GM19023 (cell line): ENCODE measurements at regions not wholly inside any gene's neighbourhood (a gene's known extent, or its start where the extent isn't known, plus 50 kb on each side); places are given as distances from the start of the nearest gene placed in this dataset.
"Not testable (repeated sequence)": the region's sequence is repeated elsewhere in the genome, so short reads cannot be mapped to it uniquely, and the experiment has no call there.

Experiments
- ATAC-seq: cut with Tn5 transposase; IDR thresholded peaks from one replicate; pipeline ENCODE4 v1.9.1; 2021; ENCODE audit warnings: mild to moderate bottlenecking, moderate library complexity; ENCODE audit not compliant: unreplicated experiment

DNA sequence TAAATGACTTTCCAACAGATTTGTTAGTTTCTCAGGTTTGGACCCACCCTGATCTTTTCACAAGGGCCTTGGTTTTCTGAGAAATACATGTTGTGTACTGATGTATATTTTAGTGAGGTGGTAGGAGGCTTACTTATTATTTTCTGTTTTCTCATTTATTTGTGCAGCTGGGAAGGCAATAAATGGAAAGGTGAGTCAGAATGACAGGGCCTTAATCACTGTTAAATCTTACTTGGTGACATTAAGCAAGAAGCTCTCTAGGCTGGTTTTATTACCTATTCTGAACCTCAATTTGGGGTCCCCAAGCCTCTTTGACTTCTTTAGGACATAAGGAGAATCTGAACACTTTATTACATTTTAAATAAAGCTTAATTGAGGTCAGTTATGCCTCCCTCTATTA, 214.0 kb upstream of the DAB2 start:
- ATAC-seq: no peak

DNA sequence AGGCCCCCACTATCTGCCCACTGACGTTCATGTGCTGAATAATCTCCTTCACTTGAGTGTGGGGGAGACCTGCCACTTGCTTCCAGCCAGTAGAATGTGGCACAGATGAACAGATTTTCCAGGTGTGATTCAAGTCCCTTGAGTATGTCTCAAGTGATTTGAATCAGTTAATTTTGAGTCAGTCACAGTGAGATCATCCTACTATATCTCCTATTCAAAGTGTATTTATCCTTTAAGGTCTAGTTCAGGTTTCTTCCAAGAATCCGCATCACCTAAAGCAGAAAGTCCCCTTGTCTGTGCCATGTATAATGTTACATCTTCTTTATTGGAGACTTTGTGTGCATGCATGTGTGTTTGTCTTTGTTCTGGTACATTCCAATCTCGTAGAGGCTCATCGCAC, 208.3 kb upstream of the DAB2 start:
- ATAC-seq: no peak

DNA sequence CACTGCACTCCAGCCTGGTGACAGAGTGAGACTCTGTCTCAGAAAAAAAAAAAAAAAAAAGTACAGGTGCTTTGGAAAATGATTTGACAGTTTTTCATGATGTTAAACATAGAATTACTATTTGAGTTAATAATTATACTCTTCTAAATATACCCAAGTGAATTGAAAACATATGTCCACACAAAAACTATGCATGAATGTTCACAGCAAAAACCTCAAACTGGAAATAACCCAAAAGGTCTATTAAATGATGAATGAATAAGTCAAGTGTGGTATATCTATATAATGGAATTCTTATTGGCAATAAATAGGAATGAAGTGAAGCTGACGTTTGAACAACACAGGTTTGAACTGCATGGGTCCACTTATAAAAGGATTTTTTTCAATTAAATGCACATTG, 207.2 kb upstream of the DAB2 start:
- ATAC-seq: no peak

DNA sequence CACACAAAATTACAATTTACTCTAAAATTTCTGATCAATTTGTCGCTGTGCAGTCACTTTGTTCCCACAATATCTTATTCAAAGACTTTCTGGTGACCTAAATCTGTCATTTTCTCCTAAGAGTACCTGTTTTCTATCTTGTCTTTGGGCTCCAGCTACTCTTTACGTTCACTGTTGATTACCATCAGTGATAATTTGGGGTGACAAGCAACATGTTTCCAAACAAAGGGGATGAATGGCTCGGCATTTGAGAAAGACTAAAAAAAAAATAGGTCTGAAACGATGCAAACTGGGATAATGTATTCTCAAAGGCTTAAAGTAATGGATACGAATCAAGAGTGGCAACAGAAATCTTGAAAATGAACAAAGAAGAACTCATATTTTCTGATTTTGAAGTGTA, 205.2 kb upstream of the DAB2 start:
- no peak for ATAC-seq

DNA sequence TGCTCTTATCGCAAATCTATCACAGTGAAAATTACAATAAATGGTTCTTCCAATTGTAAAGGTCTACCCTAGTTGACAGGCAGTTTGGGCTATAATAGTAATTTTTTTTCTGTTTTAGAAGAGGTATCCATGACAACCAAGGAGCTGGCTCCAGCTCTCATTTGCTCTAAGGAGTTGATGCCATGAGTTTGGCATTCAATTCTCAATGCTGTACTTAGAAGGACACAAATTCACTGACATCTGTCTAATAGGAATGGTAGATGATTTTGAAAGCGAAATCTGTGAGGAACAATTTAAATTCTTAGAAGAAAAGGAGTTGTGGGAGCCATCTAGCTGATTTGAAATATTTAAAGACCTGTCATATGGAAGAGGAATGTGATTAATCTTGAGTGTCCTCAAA, 203.6 kb upstream of the DAB2 start:
- no peak for ATAC-seq

DNA sequence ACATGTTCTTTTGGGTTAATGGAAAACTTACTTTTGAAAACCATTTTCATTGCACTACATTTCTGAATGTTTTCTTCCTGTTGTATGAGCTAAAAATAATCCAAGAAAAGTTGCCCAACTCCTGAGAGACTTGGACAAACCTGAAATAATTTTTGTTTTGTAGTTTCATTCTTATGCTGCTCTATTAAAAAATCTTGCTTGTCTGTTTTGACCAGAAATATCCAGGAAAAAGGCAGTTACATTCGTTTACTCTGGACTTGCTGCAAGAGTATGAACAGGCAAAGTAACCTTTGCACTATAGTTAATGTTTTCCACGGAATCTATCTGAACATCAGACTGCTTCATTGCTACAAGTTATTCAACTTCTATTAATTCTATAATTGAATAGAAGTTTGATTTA, 200.1 kb upstream of the DAB2 start:
- no peak for ATAC-seq

DNA sequence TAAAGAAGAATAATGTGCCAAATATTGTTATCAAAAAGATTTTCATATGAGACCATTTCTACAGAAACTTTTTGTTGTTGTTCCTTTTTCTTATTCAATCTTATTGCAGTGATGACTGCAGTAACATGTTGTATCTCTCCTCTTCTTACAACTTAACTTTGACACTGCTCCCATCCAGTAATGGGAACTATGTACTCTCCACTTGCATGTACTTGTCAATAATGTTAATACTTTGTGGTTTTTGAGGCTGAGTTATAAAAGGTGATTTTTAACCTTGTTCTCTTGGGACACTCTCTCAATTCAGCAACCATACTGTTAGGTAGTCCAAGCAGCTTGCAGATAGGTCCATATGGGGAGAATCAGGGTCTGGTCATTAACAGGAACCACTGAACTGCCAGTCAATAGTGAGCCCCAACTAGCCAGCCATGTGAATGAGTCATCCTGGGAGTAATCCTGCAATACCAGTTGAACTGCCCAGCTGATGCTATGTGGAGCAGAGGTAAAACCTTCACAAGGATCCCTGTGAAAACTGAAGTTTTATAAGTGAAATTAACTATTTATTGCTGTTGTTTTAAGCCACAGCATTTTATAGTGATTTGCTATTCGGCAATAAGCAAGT, 199.6 kb upstream of the DAB2 start:
- ATAC-seq: no peak

DNA sequence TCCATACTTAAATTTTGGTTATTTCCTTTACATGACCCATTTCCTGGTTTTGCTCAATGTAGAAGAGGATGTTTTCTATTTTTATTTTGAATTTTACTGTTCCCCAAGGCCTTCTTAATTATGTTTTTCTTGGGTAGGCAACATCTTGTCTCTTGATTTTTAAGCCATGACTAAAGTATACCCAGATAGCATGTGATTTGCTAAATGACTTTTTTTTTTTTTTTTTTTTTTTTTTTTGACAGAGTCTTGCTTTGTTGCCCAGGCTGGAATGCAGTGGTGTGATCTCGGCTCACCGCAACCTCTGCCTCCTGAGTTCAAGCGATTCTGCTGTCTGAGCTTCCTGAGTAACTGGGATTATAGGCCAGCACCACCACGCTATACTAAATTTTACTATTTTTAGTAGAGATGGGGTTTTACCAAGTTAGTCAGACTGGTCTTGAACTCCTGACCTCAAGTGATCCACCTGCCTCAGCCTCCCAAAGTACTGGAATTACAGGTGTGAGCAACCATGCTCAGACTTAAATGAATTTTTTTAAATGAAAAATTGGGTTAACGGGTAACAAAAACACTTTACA, 198.6 kb upstream of the DAB2 start:
- ATAC-seq: no peak

DNA sequence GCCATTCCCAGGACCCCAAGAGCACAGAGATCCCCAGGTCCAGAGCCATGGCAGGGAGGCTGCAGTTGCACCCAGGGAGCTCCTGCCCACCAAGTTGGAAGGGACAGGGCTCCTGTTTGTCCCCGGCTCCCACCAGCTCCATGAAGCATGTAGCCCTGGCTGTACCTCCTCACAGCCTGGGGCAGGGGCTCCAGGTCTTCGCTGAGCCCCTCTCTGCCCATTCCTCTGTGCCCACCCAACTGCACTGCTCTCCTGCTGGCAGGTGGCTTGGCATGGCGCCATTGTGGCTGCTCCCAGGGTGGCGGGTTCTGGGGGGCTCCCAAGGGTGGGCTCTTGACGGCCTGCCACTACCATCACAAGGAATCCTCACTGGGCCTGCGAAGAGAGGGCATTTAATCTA, 197.5 kb upstream of the DAB2 start:
- no peak for ATAC-seq

DNA sequence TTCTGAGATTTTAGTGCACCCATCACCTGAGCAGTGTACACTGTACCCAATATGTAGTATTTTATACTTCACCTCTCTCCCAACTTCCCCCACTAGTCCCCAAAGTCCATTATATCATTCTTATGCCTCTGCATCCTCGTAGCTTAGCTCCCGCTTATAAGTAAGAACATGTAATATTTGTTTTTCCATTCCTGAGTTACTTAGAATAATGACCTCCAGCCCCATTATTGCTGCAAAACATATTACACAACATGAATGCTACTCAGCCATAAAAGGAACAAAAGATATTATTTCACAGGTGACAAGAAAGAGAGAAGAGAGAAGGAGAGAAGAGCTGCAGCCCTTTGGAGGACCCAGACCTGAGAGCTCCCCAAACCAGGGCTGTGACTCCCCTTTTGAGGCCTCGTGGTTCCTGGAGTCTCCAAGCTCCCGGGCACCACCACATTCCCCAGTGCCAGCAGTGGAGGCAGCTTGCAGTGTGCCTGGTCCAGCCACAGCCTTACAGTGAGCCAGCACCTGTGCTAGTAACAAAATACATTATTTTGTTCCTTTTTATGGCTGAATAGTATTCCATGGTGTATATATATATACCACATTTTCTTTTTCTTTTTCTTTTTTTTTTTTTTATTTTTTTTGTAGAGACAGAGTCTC, 194.5 kb upstream of the DAB2 start:
- ATAC-seq: no peak

DNA sequence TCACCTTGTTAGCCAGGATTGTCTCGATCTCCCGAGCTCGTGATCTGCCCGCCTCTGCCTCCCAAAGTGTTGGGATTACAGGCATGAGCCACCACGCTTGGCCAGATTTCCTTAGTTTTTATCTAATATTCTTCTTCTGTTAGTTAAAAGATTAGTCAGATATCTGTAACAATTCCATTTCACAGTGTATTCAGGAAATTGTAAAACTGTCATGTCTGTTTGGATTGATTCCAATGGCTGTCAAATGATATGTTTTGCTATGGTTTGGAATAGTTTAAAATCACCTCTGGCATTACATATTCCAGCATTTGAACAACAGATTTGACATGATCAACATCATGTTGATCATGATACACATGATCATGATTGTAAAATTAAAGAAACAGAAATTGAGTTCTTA, 193.6 kb upstream of the DAB2 start:
- ATAC-seq: no peak

DNA sequence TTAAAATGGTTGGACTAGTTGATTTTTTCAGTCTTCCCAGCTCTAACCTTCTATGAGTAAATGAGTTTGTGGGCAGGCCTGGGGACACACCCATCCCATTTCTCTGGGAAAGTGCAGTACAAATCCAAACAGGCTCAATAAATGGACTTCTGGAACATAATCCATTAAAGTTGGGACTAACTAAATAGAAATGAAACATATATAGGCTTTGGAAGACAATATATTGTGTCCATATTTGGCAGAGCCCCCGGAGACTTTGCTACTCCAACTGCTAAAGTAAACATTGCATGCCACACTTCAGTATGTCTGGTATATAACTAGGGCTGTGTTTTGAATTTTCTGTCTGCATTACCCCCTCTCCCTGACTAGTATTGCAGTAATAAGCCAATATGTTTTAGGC, 191.4 kb upstream of the DAB2 start:
- no peak for ATAC-seq

DNA sequence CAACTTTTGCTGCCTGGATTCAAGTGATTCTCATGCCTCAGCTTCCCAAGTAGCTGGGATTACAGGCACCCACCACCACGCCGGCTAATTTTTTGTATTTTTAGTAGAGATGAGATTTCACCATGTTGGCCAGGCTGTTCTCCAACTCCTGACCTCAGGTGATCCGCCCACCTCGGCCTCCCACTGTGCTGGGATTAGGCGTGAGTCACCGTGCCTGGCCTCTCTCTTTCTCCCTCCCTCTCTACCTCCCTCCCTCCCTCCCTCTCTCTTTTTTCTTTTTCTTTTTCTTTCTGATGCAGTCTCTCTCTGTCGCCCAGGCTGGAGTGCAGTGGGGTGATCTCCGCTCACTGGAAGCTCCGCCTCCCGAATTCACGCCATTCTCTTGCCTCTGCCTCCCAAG, 186.3 kb upstream of the DAB2 start:
- not testable (repeated sequence) for ATAC-seq

DNA sequence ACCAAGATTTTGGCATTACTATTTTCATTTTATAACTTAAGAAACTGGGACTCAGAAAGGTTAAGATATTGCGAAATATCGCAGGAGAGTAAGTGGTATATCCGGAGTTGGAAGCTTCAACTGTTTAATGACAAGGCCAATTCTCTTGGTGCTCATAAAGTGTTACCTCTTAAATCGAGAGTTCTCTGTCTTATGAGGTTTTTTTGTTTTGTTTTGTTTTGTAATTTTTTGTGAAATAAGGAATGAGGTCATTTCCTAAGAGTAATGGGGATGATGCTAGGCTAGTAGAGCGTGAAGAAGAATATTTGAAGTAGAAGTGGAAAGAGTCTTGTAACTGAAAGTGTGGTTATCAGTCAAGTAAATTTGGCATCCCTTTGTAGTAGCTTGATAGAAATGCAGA, 183.2 kb upstream of the DAB2 start:
- ATAC-seq: no peak

DNA sequence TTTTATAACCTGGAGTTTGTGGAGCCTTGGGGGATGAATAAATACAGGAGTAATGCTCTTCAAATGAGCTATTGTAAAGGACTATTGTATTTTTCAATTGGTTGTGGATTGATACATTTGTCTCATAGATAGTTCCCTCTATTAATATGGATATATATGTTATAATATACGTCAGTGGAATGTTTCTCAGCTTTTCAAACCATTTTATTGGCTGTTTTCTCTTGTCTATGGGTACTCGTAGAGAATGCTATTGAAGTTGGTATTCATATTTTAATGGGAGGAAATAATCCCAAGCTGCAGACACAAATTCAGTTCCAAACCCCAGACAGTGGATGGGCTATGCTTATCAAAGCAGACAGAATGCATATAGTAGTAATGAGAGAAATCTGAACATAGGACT, 181.8 kb upstream of the DAB2 start:
- ATAC-seq: no peak

DNA sequence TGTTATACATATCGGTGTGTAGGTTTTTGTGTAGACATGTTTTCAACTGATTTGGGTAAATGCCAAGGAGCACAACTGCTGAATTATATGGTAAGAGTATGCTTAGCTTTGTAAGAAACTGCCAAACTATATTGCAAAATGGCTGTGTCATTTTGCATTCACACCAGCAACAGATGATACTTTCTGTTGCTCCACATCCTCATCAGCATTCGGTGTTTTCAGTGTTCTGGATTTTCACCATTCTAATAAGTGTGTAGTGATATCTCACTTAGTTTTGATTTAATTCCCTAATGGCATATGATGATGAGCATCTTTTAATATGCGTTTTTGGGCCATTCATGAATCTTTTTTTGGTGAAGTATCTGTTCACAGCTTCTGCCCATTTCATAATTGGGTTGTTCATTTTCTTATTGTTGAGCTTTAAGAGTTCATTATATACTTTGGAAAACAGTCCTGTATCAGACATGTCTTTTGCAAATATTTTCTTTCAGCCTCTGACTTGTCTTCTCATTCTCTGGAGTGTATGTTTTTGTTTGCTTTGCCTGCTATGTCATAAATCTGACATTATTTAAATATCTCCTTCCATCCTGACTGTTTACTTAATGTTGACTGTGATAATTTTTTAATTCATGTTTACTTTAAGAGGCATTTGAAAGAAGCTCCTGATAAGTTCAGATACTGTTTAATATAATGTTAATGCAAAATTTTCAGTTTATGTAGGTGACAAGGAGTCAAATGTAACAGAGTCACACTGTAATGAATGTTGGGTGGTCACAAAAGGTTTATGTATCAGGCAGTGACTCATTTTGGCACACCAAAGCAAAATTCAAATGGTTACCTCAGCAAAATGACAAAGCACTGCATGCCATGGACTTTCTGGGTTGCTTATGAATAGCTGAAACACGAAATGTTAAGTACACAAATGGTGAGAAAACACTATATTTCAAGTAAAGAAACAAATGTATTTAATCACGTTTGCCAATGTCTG, 181.1 kb upstream of the DAB2 start:
- ATAC-seq: no peak

DNA sequence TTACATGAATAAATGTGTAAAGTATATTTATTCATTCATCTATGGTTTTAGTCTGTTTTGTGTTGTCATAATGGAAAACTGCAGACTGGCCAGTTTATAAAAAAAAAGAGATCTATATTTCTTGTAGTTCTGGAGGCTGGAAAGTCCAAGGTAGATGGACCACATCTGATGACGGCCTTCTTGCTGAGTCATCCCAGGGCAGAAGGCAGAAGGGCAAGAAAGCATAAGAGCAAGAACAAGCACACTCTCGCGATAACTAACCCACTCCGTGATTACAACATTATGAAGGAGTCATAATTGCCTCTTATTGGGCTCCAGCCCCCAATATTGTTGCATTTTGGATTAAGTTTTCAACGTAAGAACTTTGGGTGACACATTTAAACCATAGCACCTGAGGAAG, 180.4 kb upstream of the DAB2 start:
- no peak for ATAC-seq

DNA sequence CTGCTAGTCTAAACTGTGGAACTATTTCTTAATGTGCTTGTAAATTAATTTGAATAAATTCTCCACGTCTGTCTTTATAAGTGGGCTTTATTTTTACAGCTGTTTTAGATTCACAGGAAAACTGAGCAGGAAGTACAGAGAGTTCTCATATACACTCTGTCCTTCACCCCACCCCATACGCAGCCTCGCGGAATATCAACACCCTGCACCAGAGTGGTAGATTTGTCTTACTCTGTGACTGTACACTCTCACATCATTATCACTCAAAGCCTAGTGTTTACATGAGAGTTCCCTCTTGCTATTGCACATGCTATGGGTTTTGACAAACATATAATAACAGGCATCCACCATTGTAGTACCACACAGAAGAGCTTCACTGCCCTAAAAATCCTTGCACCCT, 179.7 kb upstream of the DAB2 start:
- no peak for ATAC-seq

DNA sequence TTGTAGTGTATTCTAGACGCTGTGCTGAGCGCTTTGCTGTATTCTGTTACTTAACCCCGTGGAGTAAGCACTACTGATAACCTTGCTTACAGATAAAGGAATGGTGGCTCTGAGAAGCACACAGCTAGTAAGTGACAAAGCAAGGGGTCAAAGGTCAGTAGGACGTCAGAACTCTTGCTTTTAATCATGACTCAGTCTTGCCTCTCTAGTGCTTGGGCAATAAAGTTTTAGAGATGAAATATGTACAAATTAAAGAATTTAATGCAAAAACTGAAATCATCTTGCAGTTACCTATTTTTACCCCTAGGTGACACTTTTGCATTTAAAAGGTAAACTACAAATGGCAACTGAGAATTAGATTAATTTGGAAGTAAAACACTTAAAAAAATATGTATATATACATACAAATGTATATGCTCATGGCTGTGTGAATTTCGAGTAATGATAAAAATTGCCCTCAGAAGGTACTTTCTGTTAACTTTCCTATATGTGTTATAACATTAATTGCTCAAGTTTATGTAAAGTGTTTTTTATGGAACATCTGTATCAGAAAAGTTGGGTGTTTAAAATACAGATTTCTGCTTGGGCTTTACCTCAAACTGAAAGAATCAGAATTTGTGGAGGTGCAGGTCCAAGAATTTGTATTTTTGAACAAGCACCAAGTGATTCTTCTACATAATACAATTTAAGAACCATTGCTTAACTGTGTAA, 175.1 kb upstream of the DAB2 start:
- no peak for ATAC-seq

DNA sequence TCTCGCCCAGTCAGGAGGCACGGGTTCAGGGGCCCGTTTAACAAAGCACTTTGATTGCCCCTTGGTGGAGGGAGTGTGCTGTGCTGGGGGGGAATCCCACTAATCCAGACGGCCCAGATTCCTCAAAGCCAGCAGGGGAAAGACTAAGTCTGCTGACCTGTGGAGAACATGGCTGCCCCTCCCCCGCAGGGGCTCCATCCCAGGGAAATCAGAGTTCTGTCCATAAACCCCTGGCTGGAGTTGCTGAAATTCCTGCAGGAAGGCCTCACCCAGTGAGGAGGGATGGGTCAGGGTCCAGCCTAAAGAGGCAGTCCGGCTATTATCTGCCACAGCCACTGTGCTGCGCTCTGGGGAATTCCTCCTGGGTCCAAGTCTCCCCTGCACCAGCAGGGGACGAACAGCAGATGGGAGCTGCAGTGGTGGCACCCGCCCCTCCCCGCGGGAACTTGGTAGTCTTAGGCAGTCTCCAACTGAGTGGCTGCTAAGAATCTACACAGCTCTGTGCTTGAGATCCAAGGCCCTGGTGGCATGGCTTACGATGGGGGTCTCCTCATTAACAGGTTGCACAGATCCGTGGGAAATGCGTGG, 174.0 kb upstream of the DAB2 start:
- ATAC-seq: no peak

DNA sequence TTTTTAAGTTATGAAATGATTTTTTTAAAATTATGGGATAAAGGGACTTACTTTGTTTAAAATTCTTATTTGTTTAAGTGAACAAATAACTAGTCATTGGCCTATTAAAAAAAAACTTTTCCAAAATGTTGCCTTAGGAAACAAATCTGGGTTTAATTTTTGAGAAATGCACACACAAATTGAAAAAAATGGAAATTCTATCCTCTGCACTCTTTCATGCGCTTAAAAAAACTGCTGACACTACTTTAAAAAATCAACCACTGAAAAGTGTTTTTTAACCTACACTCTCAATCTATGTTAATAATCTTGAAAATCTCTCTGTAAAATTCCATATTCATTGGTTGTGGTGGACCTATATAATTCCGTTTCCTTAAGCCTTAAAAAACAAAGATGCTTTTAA, 163.4 kb upstream of the DAB2 start:
- ATAC-seq: no peak
